ENCODE measurements at regions not wholly inside any gene's neighbourhood (a gene's known extent, or its start where the extent isn't known, plus 50 kb on each side); places are given as distances from the start of the nearest gene placed in this dataset.

DNA sequence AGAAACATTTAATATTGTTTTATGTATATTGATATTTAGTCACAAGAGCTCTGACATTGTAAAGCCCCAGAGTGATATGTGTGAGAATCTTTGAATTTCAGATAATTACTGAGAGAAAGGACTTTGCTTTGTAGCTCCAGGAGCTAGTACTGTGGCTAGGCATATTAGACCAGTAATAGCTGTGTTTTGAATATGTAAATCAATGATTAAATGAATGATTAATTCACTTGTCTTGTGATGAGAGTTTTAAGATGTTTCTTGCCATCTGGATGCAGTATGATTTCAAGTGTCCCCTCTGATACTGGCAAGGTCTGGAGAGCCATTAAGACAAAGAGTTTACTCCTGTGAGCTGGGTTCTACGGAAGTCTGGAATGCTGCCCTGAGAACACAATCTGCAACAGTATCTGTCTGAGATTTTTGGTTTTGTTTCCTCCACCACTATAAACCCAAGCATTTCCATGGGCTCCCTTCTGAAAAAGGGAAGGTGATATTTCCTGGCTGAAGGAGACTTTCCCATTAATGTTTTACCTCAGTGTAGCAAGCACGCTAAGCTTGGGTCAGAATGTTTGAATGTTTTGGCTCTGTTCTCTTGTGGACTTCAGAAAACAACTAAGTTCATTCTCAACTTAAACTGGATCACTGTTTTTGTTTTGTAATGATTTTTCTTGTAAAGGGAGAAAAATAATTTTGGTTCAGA is 61.3 kb upstream of the BICC1 start:
- H3K27me3 ChIP-seq = no peaks in the 10 kb centered on the region
- intact Hi-C loops (cut with DNase I; ENCODE audit: low total_unique reads) = no loop called here

DNA sequence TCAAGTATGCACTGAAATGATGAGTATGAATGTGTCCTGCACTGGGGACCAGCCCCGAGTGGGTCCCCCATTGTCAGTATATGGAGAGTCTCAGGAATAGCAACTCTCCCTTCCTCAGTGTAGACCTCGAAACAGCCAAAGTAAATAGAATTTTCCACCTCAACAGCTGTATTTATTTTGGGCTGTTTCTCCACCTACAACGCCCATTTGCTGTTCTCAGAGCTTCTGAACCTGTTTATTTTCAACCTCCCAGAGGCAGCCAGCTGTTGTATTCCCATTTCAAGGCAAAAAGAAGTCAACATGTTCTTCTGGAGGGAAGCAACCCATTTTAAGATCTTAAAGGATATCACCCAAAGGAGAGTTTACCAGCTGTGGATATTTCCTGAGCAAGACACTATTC is 59.6 kb upstream of the BICC1 start:
- no peaks in the 10 kb centered on the region for H3K9me3 ChIP-seq
- H3K4me3 ChIP-seq = no peak overlapping the region
- intact Hi-C loops (cut with DNase I; ENCODE audit: low total_unique reads) = no loop called here
- H3K27me3 ChIP-seq = no peaks in the 10 kb centered on the region
- no peak for DNase-seq
- H3K27ac ChIP-seq = no peak overlapping the region
- no peaks in the 10 kb centered on the region for H3K4me1 ChIP-seq
- H3K36me3 ChIP-seq = no peaks in the 10 kb centered on the region
- no peak for TF ChIP-seq POLR2A (IDR thresholded peaks at IDR 0.05)
- no peak for TF ChIP-seq CTCF (IDR thresholded peaks at IDR 0.05)

More for the DNA sequence above, 61.3 kb upstream of the BICC1 start:
- H3K4me1 ChIP-seq = no peaks in the 10 kb centered on the region
- no peak overlapping the region for H3K27ac ChIP-seq
- TF ChIP-seq CTCF (IDR thresholded peaks at IDR 0.05) (no peak), POLR2A (IDR thresholded peaks at IDR 0.05) (no peak)
- H3K36me3 ChIP-seq = no peaks in the 10 kb centered on the region
- H3K9me3 ChIP-seq = no peaks in the 10 kb centered on the region
- H3K4me3 ChIP-seq = no peak overlapping the region
- DNase-seq = no peak

GRCh38 chr10:58456179-58456578 is 56.5 kb upstream of the BICC1 start:
- intact Hi-C loops (cut with DNase I; ENCODE audit: low total_unique reads) = no loop called here
- TF ChIP-seq POLR2A (IDR thresholded peaks at IDR 0.05) = no peak
- no peak for TF ChIP-seq CTCF (IDR thresholded peaks at IDR 0.05)
- H3K27me3 ChIP-seq = no peaks in the 10 kb centered on the region

GRCh38 chr10:58457761-58458616 is 54.7 kb upstream of the BICC1 start:
- peak; percentile 69 to 77 for DNase-seq
- Histone ChIP-seq H3K27me3 (no peaks in the 10 kb centered on the region), H3K9me3 (no peaks in the 10 kb centered on the region), H3K36me3 (no peaks in the 10 kb centered on the region), H3K27ac (peak overlapping the region; percentile 14 to 50), H3K4me3 (no peak overlapping the region), H3K4me1 (no peaks in the 10 kb centered on the region)
- no peak for TF ChIP-seq POLR2A (IDR thresholded peaks at IDR 0.05)
- no peak for TF ChIP-seq CTCF (IDR thresholded peaks at IDR 0.05)
- intact Hi-C loops (cut with DNase I; ENCODE audit: low total_unique reads) = no loop called here

More at GRCh38 chr10:58456179-58456578, 56.5 kb upstream of the BICC1 start:
- DNase-seq = no peak
- Histone ChIP-seq H3K4me1 (no peaks in the 10 kb centered on the region), H3K9me3 (no peaks in the 10 kb centered on the region), H3K27ac (no peak overlapping the region), H3K4me3 (no peak overlapping the region), H3K36me3 (no peaks in the 10 kb centered on the region)

DNA sequence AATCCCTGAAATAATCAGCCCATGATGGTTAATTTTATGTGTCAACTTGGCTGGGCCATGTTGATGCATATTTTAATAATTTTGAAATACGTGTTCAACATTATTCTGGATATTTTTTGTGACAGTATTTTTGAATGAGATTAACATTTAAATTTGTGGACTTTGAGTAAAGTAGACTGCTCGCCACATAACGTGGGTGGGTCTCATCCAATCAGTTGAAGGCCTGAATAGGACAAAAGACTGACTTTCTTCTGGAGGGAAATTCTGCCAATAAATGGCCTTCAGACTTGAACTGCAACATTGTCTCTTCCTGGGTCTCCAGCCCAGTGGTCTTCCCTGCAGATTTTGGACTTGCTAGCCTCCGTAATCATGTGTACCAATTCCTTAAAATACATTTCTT is 53.6 kb upstream of the BICC1 start:
- peak overlapping the region in 1 of 2 donors; percentile 14 for H3K27ac ChIP-seq

More for the DNA sequence above, 53.6 kb upstream of the BICC1 start:
- Histone ChIP-seq H3K27me3 (no peaks in the 10 kb centered on the region), H3K9me3 (no peaks in the 10 kb centered on the region), H3K4me1 (no peaks in the 10 kb centered on the region), H3K36me3 (no peaks in the 10 kb centered on the region), H3K4me3 (no peak overlapping the region)
- intact Hi-C loops (cut with DNase I; ENCODE audit: low total_unique reads) = no loop called here
- DNase-seq = no peak
- no peak for TF ChIP-seq CTCF (IDR thresholded peaks at IDR 0.05)
- TF ChIP-seq POLR2A (IDR thresholded peaks at IDR 0.05) = no peak
